ENCODE measurements at regions not wholly inside any gene's neighbourhood (a gene's known extent, or its start where the extent isn't known, plus 50 kb on each side); places are given as distances from the start of the nearest gene placed in this dataset.
"Not testable (repeated sequence)": the region's sequence is repeated elsewhere in the genome, so short reads cannot be mapped to it uniquely, and the experiment has no call there.

GRCh38 chr1:120240181-120240580 lies 63.9 kb upstream of the SEC22B start:
- TF ChIP-seq CBFB (IDR thresholded peaks at IDR 0.05; ENCODE audit: low read depth); RAD21 (IDR thresholded peaks at IDR 0.05; ENCODE audit: insufficient read depth, low read depth, low read length); SIN3A (IDR thresholded peaks at IDR 0.05; ENCODE audit: low read depth, low read length); CTCF (IDR thresholded peaks at IDR 0.05 in 2 of 3, conservative IDR thresholded peaks at IDR 0.05 in 1 of 3; ENCODE audit: control insufficient read depth in 2 of 3, extremely low read depth in 1 of 3, insufficient read depth in 1 of 3, low read depth in 3 of 3, low read length in 3 of 3); ETV6 (conservative IDR thresholded peaks at IDR 0.05 in 1 of 2, IDR thresholded peaks at IDR 0.05 in 1 of 2; ENCODE audit: borderline replicate concordance in 1 of 2, low read depth in 1 of 2); EZH2 (IDR thresholded peaks at IDR 0.05; ENCODE audit: borderline replicate concordance, control insufficient read depth, low read depth, low read length); STAT3 (IDR thresholded peaks at IDR 0.05; ENCODE audit: low read depth, low read length); BHLHE40 (IDR thresholded peaks at IDR 0.05; ENCODE audit: borderline replicate concordance in 1 of 2, low read depth in 2 of 2, low read length in 1 of 2); EP300 (IDR thresholded peaks at IDR 0.05; ENCODE audit: borderline replicate concordance in 1 of 2, control insufficient read depth in 1 of 2, low read depth in 2 of 2, low read length in 2 of 2); MYC (IDR thresholded peaks at IDR 0.05; ENCODE audit: insufficient read depth, insufficient read length, insufficient replicate concordance, low read length, severe bottlenecking); RB1 (IDR thresholded peaks at IDR 0.05; ENCODE audit: borderline replicate concordance); REST (IDR thresholded peaks at IDR 0.05; ENCODE audit: low read depth, low read length); ATF3 (IDR thresholded peaks at IDR 0.05; ENCODE audit: borderline replicate concordance, extremely low read depth, low read depth, low read length); ZBTB33 (IDR thresholded peaks at IDR 0.05): not testable (repeated sequence)
